Activated T-cell treated with anti-CD3 and anti-CD28 coated beads, Interleukin-2, amount 50 U/mL, for 4 hours (primary cell): ENCODE measurements at regions not wholly inside any gene's neighbourhood (a gene's known extent, or its start where the extent isn't known, plus 50 kb on each side); places are given as distances from the start of the nearest gene placed in this dataset.
"Not testable (repeated sequence)": the region's sequence is repeated elsewhere in the genome, so short reads cannot be mapped to it uniquely, and the experiment has no call there.

ENCODE experiments used
- ATAC-seq, 2 donors: fragments of 200-7000 bp; cut with Tn5 transposase; one replicate each; pipeline ENCODE4 v1.10.0; 2021
- DNase-seq: peaks from one replicate; pipeline ENCODE4 v3.0.0-alpha.2; 2020
- H3K27me3 Mint-ChIP-seq: one replicate; pipeline ENCODE4 v1.8.0; 2021; ENCODE audit warnings: low read depth, mixed read lengths
- H3K36me3 Mint-ChIP-seq: one replicate; pipeline ENCODE4 v1.8.0; 2022; ENCODE audit warnings: mixed read lengths; ENCODE audit not compliant: insufficient read depth
- H3K4me1 Mint-ChIP-seq: one replicate; pipeline ENCODE4 v1.8.0; 2021; ENCODE audit warnings: low read depth, mixed read lengths
- H3K4me3 Mint-ChIP-seq: one replicate; pipeline ENCODE4 v1.8.0; 2021; ENCODE audit warnings: mild to moderate bottlenecking, moderate library complexity, mixed read lengths
- H3K9me3 Mint-ChIP-seq: one replicate; pipeline ENCODE4 v1.8.0; 2021; ENCODE audit warnings: mixed read lengths

GRCh38 chr3:75332090-75332489, 332.0 kb upstream of the FRG2C start:
- ATAC-seq, DNase-seq, H3K9me3 Mint-ChIP-seq, H3K4me1 Mint-ChIP-seq, H3K4me3 Mint-ChIP-seq, H3K36me3 Mint-ChIP-seq: not testable (repeated sequence)
- peaks cover 11% of the 10 kb centered on the region for H3K27me3 Mint-ChIP-seq

- H3K4me1 Mint-ChIP-seq: no peaks in the 10 kb centered on the region
- H3K36me3 Mint-ChIP-seq: no peaks in the 10 kb centered on the region
- H3K27me3 Mint-ChIP-seq: peaks cover 7% of the 10 kb centered on the region
- H3K4me3 Mint-ChIP-seq: no peak overlapping the region
- H3K9me3 Mint-ChIP-seq: no peaks in the 10 kb centered on the region
- DNase-seq: no peak
- ATAC-seq: no peak
These were observed 331.3 kb upstream of the FRG2C start for GRCh38 chr3:75332794-75333193.

GRCh38 chr3:75334299-75334698, 329.8 kb upstream of the FRG2C start:
- no peaks in the 10 kb centered on the region for H3K9me3 Mint-ChIP-seq
- no peaks in the 10 kb centered on the region for H3K36me3 Mint-ChIP-seq
- no peaks in the 10 kb centered on the region for H3K4me1 Mint-ChIP-seq
- no peak overlapping the region for H3K4me3 Mint-ChIP-seq
- DNase-seq: no peak
- H3K27me3 Mint-ChIP-seq: peaks cover under 1% of the 10 kb centered on the region
- ATAC-seq: no peak

- no peaks in the 10 kb centered on the region for H3K27me3 Mint-ChIP-seq
- ATAC-seq (no peak), DNase-seq (no peak)
- H3K4me3 Mint-ChIP-seq: no peak overlapping the region
- H3K9me3 Mint-ChIP-seq: no peaks in the 10 kb centered on the region
- no peaks in the 10 kb centered on the region for H3K4me1 Mint-ChIP-seq
- H3K36me3 Mint-ChIP-seq: no peaks in the 10 kb centered on the region
These were observed 326.8 kb upstream of the FRG2C start for GRCh38 chr3:75337226-75337900.

GRCh38 chr3:75338342-75338741, 325.8 kb upstream of the FRG2C start:
- H3K36me3 Mint-ChIP-seq: no peaks in the 10 kb centered on the region
- H3K4me1 Mint-ChIP-seq: no peaks in the 10 kb centered on the region
- no peaks in the 10 kb centered on the region for H3K9me3 Mint-ChIP-seq
- DNase-seq (no peak), ATAC-seq (no peak)
- no peak overlapping the region for H3K4me3 Mint-ChIP-seq
- no peaks in the 10 kb centered on the region for H3K27me3 Mint-ChIP-seq

GRCh38 chr3:75341324-75342067, 322.6 kb upstream of the FRG2C start:
- no peak for ATAC-seq
- no peak overlapping the region for H3K4me3 Mint-ChIP-seq

GRCh38 chr3:75342425-75342824, 321.7 kb upstream of the FRG2C start:
- ATAC-seq (no peak), DNase-seq (no peak)
- no peaks in the 10 kb centered on the region for H3K36me3 Mint-ChIP-seq
- no peak overlapping the region for H3K4me3 Mint-ChIP-seq
- no peaks in the 10 kb centered on the region for H3K27me3 Mint-ChIP-seq
- H3K9me3 Mint-ChIP-seq: no peaks in the 10 kb centered on the region
- no peaks in the 10 kb centered on the region for H3K4me1 Mint-ChIP-seq

More at GRCh38 chr3:75341324-75342067, 322.6 kb upstream of the FRG2C start:
- Mint-ChIP-seq H3K9me3 (no peaks in the 10 kb centered on the region), H3K36me3 (no peaks in the 10 kb centered on the region), H3K27me3 (no peaks in the 10 kb centered on the region), H3K4me1 (no peaks in the 10 kb centered on the region)
- DNase-seq: no peak

- H3K36me3 Mint-ChIP-seq, ATAC-seq, H3K4me3 Mint-ChIP-seq, DNase-seq, H3K27me3 Mint-ChIP-seq, H3K4me1 Mint-ChIP-seq, H3K9me3 Mint-ChIP-seq: not testable (repeated sequence)
These were observed 313.6 kb upstream of the FRG2C start for GRCh38 chr3:75350536-75350935.

GRCh38 chr3:75362086-75362784, 301.9 kb upstream of the FRG2C start:
- ATAC-seq, H3K36me3 Mint-ChIP-seq, H3K4me1 Mint-ChIP-seq, H3K4me3 Mint-ChIP-seq, H3K9me3 Mint-ChIP-seq, DNase-seq, H3K27me3 Mint-ChIP-seq: not testable (repeated sequence)

- DNase-seq, H3K36me3 Mint-ChIP-seq, H3K4me3 Mint-ChIP-seq, H3K4me1 Mint-ChIP-seq, H3K27me3 Mint-ChIP-seq, ATAC-seq, H3K9me3 Mint-ChIP-seq: not testable (repeated sequence)
These were observed 291.2 kb upstream of the FRG2C start for GRCh38 chr3:75372964-75373363.

GRCh38 chr3:75379840-75380239, 284.3 kb upstream of the FRG2C start:
- H3K9me3 Mint-ChIP-seq, H3K27me3 Mint-ChIP-seq, H3K4me1 Mint-ChIP-seq, DNase-seq, H3K4me3 Mint-ChIP-seq, ATAC-seq, H3K36me3 Mint-ChIP-seq: not testable (repeated sequence)

- DNase-seq: no peak
- Mint-ChIP-seq H3K4me3 (no peak overlapping the region), H3K9me3 (no peaks in the 10 kb centered on the region), H3K4me1 (no peaks in the 10 kb centered on the region), H3K27me3 (no peaks in the 10 kb centered on the region), H3K36me3 (no peaks in the 10 kb centered on the region)
- no peak for ATAC-seq
These were observed 283.8 kb upstream of the FRG2C start for GRCh38 chr3:75380276-75380771.

- not testable (repeated sequence) for H3K4me3 Mint-ChIP-seq, H3K36me3 Mint-ChIP-seq, H3K27me3 Mint-ChIP-seq, H3K4me1 Mint-ChIP-seq, H3K9me3 Mint-ChIP-seq, DNase-seq, ATAC-seq
These were observed 280.1 kb upstream of the FRG2C start for GRCh38 chr3:75384016-75384415.

- not testable (repeated sequence) for H3K4me3 Mint-ChIP-seq, H3K9me3 Mint-ChIP-seq, H3K36me3 Mint-ChIP-seq, ATAC-seq, DNase-seq, H3K4me1 Mint-ChIP-seq, H3K27me3 Mint-ChIP-seq
These were observed 275.5 kb upstream of the FRG2C start for GRCh38 chr3:75388486-75389124.
